Astrocyte (in vitro differentiated cells and primary cell): ENCODE measurements at regions not wholly inside any gene's neighbourhood (a gene's known extent, or its start where the extent isn't known, plus 50 kb on each side); places are given as distances from the start of the nearest gene placed in this dataset.
A peak's percentile ranks its signal among the peaks of the same experiment; 100 is the strongest.

Experiments used
- CTCF ChIP-seq: IDR thresholded peaks from 2 replicates; pipeline ENCODE4 v1.5.1; 2011; ENCODE audit warnings: low read depth, mild to moderate bottlenecking, inconsistent platforms, low read length, moderate library complexity; ENCODE audit not compliant: insufficient read depth
- EZH2 ChIP-seq: IDR thresholded peaks from 2 replicates; pipeline ENCODE4 v1.6.1; 2012; ENCODE audit warnings: mild to moderate bottlenecking, low read length, inconsistent platforms; ENCODE audit not compliant: insufficient read depth

DNA sequence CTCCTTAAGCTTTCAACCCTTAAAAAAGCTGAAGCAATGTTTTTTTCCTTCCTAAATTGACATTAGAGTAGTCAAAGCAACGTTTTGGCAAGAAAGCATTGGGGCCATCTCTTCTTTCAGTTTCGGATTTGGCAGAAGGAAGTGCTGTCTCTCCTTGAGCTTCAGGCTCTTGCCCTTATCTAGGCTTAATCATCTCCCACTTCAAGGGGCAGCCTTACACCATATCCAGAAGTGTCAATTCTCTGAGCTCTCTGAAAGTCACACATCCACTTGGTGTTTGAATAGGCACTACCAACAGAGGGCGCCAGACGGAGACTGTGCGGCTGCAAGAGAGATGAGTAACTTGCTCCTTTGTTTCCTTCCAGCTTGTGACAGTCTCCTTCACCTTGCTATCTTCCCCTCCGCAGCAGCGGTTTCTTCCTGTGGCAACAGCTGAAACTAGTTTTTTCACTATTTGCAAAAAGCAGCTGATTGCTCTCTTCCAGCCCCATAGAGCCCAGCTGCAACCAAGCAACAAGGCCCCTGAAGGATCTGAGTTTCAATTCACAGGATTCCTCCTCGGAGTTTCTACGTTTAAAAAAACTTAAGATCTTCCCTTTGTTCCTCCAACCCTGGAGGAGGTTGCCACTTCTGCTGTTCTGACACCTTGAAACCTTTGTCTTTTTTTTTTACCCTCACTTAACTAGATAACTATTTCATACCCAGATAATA, 147.0 kb upstream of the SLCO3A1 start:
- TF ChIP-seq CTCF (peak; percentile 72), EZH2 (no peak)
